HG02885 (cell line): ENCODE measurements at regions not wholly inside any gene's neighbourhood (a gene's known extent, or its start where the extent isn't known, plus 50 kb on each side); places are given as distances from the start of the nearest gene placed in this dataset.

ENCODE experiments used
- ATAC-seq: cut with Tn5 transposase; IDR thresholded peaks from one replicate; pipeline ENCODE4 v1.9.1; 2021; ENCODE audit warnings: mild to moderate bottlenecking; ENCODE audit not compliant: unreplicated experiment, poor library complexity

DNA sequence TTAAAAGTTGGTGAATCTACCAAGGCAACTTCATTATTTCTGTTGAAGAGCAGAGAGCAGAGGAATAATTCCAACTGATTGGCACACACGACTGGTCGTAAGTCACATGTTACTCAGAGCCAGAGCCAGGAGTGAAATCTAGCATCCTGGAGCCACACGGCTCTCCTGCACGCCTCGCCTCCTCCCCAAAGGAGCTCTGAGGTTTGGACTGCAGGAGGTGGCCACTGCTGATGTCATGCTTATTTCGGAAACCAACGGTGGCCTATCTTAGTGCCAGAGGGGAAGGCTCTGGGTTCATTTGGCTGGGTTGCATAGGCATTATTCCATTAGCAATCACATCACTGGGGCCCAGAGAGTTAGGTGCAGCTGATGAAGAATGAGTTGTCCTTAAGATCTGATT, 123.5 kb upstream of the RALGAPA2 start:
- no peak for ATAC-seq

DNA sequence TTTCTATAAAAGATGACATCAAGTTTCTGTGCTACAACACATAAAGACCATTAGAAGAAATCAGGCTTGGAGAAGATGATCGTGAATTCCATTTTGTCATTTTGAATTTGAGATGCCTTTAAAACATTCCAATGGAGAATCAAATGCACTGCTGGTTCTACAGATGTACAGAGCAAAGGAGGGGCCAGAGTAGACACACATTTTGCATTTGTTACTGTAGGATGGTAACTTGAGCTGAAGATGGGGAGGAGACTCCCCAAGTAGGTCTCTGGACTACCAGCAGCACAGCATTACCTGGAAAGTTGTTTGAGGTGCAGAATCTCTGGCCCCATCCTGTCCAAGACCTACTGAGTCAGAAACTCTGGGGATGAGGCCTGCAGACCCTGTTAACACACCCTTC, 121.6 kb upstream of the RALGAPA2 start:
- no peak for ATAC-seq

DNA sequence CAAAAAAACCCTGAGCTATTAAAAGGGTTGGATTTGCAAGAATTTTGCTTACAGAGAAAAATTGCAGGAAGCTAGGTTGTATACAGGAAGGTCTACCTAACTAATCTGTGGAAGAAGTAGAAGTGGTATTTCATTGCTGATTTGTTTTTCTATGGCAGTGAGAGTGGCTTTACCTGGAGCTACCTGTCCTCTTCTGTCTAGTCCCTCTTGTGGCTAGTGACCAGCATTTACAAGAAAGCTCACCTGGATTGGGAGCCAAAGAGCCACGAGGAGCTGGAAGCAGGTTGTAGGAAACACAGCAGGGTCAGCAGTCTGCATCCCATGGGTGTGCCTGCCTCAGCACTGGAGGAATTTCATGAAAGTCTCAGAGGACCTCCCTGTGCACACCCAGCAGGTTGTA, 120.3 kb upstream of the RALGAPA2 start:
- no peak for ATAC-seq

DNA sequence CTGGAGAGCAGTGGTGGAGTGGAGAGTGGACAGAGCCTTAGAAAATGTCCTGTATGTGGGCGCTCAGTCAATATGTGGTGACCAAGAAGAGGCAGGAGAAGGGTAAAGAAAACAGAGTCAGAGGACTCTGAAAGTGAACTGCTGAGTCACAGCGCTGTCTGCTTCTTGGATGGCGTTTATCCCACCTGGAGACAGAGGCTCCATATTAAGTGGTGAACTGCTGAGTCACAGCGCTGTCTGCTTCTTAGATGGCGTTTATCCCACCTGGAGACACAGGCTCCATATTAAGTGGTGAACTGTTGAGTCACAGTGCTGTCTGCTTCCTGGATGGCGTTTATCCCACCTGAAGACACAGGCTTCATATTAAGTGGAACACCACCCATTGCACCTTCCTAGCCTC, 119.3 kb upstream of the RALGAPA2 start:
- ATAC-seq: no peak

DNA sequence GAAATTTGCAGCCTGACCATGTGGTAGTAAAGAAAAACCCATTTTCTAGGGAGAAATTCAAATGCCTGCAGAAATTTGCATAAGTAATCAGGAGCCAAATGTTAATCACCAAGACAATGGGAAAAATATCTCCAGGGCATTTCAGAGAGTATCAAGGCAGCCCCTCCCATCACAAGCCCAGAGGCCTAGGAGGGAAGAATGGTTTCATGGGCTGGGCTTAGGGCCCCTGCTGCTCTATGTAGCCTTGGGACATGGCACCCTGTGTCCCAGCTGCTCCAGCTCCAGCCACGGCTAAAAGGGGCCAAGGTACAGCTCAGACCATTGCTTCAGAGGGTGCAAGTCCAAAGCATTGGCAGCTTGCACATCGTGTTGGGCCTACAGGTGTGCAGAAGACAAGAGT, 117.2 kb upstream of the RALGAPA2 start:
- ATAC-seq: no peak

DNA sequence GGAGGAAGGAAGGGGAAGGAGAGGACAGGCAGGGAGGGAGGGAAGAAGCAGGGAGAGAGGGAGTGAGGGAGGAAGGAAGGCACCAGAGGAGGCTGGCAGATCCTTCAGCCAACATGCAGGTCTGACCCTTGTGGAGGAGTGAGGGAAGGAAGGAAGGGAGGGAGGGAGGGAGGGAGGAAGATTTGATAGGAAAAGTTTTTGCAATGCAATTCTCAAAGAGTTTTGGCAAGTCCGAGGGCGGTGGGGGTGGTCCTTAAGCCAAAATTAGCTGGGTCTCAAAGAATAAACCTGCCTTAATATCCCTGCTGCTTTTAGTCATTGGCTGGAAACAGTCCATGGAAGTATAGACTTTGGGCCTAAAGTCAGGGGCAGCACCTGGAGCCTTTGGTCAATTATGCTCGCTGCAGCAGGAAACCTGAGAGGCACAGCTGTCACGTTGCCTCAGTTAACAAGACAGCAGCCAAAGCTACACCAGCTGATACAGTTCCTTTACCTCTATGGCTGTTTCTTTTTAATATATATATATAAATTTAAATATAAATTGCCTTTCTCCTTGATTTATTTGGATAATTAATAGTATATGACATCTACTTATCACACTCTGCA, 115.7 kb upstream of the RALGAPA2 start:
- no peak for ATAC-seq

DNA sequence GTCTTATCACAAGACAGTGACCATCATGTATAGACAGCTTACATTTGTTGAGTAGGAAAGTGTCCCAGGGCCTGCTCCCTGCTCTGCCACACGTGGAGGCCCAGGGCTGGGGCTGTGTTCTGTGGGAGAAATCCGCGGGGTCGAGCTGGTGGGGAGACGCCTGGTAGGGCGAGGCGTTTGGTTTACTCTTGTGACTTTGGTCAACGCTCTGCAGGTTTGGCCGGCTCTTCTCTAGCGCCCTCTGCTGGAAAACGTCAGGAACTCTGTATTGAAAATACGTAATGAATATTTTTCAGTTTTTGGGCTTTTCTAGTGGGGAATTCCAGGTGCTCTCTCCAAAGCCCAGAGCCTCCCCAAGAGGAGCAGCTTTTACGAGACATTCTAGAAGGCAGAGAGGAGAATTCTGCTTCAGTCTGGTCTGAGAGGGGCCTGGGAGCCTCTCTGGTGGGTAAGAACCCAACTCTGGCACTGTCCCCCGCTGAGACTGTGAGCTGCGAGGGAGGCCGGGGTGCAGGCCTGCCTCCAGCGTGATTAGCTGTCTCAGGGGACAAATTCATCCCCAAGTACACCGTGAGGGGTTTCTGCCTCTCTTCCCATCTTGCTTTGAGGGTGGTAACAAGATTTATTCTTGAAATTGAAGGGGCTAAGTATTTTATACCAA, 112.6 kb upstream of the RALGAPA2 start:
- ATAC-seq: peak; percentile 66

DNA sequence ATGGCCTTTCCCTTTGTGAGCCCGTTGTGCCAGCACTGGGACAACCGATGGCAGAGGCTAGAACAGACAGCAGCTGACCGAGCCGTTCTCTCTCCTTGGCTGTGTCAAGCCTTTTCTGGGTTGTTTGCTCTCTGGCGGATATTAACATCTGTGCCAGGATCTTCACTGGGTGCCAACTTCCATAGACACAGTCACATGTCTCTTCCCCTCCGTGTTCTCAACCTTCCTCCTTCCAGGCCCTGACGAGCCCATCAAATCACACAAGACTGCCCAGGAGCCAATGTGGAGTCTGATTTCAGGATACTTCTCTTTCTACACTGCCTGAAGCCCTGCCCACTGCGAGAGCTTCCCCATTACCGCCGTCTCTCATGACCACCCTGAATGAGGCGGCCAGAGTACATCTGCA, 111.0 kb upstream of the RALGAPA2 start:
- ATAC-seq: no peak

DNA sequence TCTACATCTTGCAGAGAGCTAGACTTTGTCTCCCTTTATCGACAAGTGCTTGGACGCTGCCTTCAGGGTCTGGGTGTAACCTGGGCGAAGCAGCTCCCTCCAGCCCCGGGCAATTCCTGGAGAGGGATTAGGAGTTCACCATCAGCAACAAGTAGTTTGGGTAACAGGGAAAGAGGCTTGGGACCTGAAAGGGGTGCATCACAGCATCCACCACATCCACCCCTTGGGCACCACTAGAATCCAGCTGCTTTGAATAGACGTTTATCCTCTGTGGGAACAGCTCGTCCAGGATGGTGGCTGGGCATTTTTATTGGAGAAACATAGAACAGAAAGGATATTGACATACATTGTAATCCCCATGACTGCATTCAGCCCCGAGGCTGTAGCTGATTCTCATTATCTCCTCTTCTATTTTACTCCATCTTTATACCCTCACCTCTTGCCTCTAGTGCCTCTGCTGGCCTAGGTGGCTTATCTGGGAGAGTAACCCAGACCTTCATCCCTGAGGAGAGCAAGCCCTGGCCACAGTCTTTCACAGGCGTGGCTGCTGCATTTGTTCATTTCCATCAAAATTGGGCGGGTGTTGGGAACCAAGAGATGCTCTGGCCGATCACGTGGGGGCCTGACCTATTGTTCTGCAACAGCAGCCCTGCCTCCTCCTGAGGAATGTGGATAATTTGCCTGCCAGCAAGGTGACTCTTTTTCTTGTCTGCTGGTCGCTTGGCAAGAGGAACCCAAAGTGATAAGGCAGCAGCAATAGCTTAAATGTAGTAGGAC, 109.2 kb upstream of the RALGAPA2 start:
- no peak for ATAC-seq

DNA sequence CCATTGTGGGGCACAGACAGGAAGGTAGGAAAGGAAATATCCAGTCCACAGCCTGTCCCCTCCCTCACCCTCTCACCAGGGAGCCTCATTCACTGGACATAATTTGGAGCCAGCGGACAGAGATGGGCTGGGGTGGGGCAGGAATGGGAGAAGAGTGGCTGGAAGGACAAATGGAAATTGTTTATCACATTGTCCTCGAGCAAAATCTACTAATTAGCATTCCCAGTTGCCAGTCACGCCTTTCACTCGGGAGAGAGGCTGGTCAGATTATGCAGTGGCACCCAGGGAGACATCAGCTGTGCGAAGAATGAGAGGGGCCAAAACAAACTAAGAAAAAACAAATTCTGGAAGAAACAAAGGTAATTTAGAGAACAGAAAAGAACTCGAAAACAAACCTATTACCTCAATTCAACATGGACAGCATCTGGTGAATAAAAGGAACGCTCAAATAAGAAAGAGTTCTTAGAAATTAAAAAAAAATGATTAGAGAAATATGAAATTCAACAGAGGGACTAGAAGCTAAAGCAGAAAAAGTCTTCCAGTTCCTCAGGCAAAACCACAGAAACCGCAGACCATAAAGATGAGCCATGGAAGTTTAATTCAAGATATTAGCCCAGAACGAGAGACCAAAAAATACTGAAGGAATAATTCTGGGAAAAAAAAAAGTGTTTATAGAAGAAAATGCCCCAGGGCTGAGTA, 108.5 kb upstream of the RALGAPA2 start:
- ATAC-seq: no peak

DNA sequence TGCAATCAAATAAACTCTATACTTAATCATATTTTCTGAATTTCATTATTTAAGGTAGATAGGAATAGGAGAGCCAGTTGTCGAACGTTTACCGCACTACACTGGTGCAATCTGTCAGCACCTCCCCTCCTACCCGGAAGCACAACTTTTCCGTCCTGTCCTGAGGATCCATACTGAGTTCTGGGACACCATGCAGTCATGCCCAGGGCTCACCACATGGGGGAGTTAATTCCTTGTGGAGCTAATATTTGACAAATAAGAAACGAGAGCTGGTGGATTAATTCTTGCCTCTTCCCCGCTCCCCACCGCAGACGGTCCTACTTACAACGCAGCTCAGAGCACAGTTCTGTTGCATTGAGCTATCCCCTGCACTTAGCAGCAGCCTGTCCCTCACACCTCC, 107.7 kb upstream of the RALGAPA2 start:
- no peak for ATAC-seq

DNA sequence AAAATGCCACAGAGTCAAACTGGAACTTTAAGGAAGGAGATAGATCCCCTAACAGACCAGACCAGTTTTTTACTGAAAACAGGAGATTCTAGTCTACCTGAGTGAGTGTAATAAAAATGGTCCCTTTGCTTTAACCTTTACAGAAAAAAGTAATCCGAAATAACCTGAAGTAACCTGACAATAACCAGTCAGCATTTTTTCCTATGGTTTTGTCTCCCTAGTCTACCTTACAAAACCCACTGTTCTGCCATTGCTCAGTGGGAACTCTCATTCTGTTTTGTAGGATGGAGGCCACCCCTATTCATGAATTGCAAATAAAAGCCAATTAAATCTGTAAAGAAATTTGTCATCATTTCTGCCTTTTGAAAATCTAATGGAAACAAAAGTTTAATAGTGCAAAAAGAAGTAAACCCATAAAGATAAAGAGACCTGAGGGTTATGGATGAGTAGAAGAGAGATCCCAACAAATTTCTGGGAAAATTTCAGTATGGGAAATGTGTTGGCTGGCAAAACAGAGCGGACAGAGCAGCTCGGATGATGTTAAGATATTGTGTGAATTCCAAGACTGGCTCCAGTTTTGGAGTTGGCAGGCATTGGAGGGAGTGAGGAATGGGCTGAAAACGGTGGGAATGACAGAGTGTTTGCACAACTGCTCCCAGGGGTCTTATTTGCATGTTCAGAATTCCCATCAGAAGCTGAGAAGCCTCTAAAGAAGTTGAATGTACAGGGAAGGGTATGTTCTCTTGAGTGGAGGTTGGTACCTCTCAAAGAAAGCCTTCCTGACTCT, 104.7 kb upstream of the RALGAPA2 start:
- ATAC-seq: no peak

DNA sequence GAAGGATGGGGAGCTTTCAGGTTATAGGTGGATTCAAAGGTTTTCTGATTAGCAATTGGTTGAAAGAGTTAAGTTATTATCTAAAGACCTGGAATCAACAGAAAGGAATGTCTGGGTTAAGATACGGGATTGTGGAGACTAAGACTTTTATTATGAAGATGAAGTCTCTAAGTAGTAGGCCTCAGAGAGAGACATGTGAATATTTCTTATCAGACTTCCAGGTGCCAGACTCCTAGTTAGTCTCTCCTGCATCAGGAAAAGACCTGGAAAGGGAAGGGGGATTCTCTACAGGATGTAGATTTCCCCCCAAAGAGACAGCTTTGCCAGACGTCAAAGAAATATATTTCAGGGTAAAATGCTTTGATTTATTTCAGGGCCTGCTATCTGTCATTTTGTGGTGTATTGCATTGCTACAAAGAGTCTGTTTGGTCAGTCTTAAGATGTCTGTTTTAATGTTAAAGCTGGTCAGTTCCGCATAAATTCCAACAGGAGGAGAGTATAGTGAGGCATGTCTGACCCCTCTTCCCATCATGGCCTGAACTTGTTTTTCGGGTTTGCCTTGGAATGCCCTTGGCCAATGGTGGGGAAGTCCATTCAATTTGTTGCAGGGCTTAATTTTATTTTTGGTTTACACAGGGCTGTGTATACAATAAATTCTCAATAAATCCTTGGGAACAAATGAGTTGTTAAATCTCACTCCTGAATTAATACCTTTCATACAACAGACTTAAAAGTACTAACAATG, 103.4 kb upstream of the RALGAPA2 start:
- ATAC-seq: no peak

DNA sequence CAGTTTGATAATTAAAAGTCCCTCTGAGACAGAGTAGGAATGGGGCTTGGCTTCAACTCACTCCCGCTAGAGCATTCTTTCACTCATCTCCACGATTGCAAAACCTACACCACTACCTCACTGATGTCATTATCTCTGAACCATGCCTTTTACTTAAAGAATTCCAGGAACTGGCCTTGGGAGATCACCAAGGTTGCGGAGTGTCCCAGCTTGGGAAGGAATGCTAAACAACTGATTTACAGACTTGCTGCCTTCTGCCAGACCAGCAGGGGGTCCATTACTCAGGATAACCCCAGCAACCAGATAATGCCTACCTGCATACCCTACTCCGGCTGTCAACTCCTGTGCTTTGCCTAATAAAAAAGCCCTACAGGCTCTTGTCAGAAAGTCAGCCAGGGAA, 102.2 kb upstream of the RALGAPA2 start:
- no peak for ATAC-seq

DNA sequence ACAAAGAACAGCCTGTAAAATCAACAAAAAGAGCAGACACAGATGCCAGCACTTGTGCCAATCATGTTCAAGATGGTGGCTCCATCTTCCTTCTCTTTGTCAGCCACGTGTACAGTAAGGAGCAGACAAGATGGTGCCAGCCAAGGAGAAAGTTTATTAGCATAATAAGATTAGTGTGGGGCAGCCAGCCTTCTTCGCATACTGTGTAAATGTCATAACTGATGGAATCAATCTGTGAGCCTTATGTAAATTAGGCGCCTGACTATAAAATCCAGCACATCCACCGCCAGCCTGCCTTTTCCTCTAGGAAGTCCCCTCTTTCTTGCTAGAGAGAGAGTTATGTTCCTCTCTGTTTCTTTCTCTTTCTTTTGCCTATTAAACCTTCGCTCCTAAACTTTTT, 99.7 kb upstream of the RALGAPA2 start:
- no peak for ATAC-seq

DNA sequence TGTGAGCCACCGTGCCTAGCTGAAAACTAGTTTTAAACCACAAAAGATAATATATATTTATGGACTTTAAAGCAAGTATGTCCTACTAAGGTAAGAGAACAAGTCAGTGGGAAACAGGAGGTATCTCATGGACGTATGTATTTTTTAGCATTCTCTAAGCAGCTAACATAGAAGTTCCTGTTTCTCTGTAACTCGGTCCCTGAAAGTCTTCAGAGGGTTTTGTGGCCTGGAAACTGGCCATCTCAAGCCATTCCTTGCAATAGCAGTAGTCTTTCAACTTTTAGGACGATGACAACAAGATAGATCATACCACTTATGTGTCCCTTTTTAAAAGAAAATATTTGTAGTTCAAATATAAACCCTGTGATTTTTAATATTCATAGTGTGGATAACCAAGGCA, 95.6 kb upstream of the RALGAPA2 start:
- no peak for ATAC-seq

DNA sequence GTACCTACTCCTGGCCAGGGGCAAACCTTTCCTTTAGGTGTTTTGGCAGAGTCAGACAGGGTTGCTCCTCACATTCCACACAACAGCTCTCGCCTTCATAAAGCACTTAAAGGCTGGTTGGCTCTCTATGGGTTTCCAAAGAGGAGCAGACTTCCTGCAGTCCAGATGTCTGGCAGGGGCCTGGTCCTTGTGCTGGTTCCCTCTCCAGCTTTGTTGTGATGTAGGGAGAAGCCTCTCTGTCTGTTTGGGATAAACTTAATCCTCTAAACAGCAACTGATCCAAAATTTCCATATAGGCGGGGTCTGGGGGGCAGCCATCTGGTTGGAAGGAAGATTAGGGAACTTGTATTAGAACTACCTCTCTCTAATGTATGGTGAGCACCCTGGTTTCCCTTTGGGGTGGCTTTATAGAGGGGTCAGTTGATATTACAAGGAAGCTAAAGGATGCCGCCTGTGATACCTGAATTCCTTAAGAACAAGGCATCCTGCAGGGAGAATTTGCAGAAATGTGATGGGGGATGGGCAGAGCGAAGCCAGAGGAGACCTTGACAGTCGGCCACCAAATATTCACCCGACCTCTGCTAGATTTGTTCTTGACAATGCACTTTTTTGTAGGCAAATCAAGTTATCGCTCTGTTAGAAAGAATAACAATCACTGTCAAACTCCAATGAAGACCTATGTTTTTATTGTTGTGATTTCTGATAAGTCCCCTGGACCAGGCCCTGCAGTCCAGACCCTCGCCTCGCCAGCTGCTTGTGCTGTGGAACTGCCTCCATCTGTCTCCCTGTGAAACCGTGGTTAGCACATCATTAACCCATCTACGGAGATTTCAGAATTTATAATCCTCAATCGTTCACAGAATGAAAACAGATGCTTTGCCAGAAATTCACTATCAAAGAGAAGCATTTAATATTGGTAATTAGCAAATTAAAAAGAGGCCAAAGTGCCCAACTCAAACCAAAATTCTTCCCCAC, 94.0 kb upstream of the RALGAPA2 start:
- no peak for ATAC-seq

DNA sequence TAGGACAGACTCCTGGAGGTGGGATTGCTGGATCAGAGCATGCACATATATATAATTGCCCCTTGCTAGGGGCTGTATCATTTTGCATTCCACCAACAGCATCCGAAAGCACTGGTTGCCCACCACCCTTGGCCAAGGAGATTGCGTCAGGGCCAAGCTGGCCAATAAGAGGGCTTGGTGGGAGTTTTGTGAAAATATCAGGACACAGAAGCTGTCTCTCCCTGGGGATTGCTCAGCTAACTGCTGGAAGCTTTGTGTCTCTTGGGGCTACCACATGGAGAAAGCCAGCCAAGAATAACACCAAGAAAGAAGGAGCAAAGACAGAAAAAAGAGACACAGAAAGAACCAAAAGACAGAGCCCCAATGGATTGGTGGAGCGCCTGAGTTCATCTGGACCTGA, 90.6 kb upstream of the RALGAPA2 start:
- ATAC-seq: no peak

DNA sequence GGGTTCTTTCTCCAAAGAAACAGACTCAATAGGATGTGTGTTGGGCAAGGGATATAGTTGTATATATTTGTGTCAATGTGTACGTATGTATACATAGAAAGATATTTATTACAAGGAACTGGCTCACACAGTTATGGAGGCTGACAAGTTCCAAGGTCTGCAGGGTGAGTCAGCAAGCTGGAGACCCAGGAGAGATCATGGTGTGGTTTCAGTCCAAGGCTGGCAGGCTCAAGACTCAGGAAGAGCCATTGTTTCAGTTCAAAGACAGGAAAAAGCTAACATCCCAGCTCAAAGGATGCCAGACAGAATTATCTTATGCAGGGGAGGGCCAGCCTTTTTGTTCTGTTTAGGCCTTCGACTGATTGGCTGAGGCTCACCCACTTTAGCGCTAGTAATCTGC, 89.9 kb upstream of the RALGAPA2 start:
- ATAC-seq: no peak
